Vagina (tissue), 2 donors: ENCODE measurements at regions not wholly inside any gene's neighbourhood (a gene's known extent, or its start where the extent isn't known, plus 50 kb on each side); places are given as distances from the start of the nearest gene placed in this dataset.

Source experiments
- DNase-seq, 2 donors: peaks; one replicate each; pipeline ENCODE4 v3.0.0-alpha.2; 2017; ENCODE audit errors: extremely low spot score in 2 of 2
- H3K27ac ChIP-seq: fragments of 200-600 bp; sonication (generic); one replicate; pipeline ENCODE4 v1.5.1; 2019
- H3K27me3 ChIP-seq: fragments of 200-600 bp; sonication (generic); one replicate; pipeline ENCODE4 v1.5.1; 2019
- H3K36me3 ChIP-seq, 2 donors: fragments of 200-600 bp; sonication (generic); one replicate each; pipeline ENCODE4 v1.5.1; 2017 to 2019
- H3K4me1 ChIP-seq: fragments of 200-600 bp; sonication (generic); one replicate; pipeline ENCODE4 v1.5.1; 2019
- H3K4me3 ChIP-seq, 2 donors: fragments of 200-600 bp; sonication (generic); 1 replicate in 1 of 2; 2 replicates in 1 of 2; pipeline ENCODE4 v1.5.1; 2016 to 2019
- H3K9me3 ChIP-seq: fragments of 200-600 bp; sonication (generic); one replicate; pipeline ENCODE4 v1.5.1; 2019
- POLR2A ChIP-seq, 2 donors: fragments of 450-650 bp; IDR thresholded peaks; one replicate each; pipeline ENCODE4 v1.6.1; 2017; ENCODE audit warnings: antibody characterized with exemption in 2 of 2, mild to moderate bottlenecking in 2 of 2, moderate library complexity in 2 of 2
- POLR2AphosphoS5 ChIP-seq, 2 donors: sonication (generic); formaldehyde crosslinking; IDR thresholded peaks; one replicate each; pipeline ENCODE4 v1.9.0; 2017; ENCODE audit warnings: antibody characterized with exemption in 2 of 2, mild to moderate bottlenecking in 2 of 2, low read depth in 1 of 2; ENCODE audit not compliant: insufficient read depth in 1 of 2
- intact Hi-C: fragments of 100-400 bp; cut with DNase I; formaldehyde crosslinking; loops from one replicate; pipeline ENCODE4 v1.15.1; 2023
- TF ChIP-seq, protein P1 (sequence below), 3 experiments: fragments of 450-650 bp in 2 of 3; fragments of 200-600 bp in 1 of 3; sonication (generic) in 1 of 3; IDR thresholded peaks; one replicate each; pipeline ENCODE4 v1.5.1; 2017 to 2019; ENCODE audit warnings: antibody characterized with exemption in 3 of 3, mild to moderate bottlenecking in 2 of 3, moderate library complexity in 2 of 3

- intact Hi-C loops: no loop called here
- TF ChIP-seq POLR2A (IDR thresholded peaks at IDR 0.05): no peak
- TF ChIP-seq, protein P1, sequence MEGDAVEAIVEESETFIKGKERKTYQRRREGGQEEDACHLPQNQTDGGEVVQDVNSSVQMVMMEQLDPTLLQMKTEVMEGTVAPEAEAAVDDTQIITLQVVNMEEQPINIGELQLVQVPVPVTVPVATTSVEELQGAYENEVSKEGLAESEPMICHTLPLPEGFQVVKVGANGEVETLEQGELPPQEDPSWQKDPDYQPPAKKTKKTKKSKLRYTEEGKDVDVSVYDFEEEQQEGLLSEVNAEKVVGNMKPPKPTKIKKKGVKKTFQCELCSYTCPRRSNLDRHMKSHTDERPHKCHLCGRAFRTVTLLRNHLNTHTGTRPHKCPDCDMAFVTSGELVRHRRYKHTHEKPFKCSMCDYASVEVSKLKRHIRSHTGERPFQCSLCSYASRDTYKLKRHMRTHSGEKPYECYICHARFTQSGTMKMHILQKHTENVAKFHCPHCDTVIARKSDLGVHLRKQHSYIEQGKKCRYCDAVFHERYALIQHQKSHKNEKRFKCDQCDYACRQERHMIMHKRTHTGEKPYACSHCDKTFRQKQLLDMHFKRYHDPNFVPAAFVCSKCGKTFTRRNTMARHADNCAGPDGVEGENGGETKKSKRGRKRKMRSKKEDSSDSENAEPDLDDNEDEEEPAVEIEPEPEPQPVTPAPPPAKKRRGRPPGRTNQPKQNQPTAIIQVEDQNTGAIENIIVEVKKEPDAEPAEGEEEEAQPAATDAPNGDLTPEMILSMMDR (IDR thresholded peaks at IDR 0.05): no peak
- TF ChIP-seq POLR2AphosphoS5 (IDR thresholded peaks at IDR 0.05; ENCODE audit: insufficient read depth in 1 of 2, low read depth in 1 of 2): no peak
Measured at GRCh38 chr13:80213201-80213600, 127.7 kb downstream of the SPRY2 start.

GRCh38 chr13:80211566-80211965, 129.4 kb downstream of the SPRY2 start:
- TF ChIP-seq POLR2AphosphoS5 (IDR thresholded peaks at IDR 0.05; ENCODE audit: insufficient read depth in 1 of 2, low read depth in 1 of 2) (no peak), POLR2A (IDR thresholded peaks at IDR 0.05) (no peak)
- TF ChIP-seq, protein P1 (IDR thresholded peaks at IDR 0.05): no peak
- Histone ChIP-seq H3K27ac (no peak overlapping the region), H3K4me1 (no peaks in the 10 kb centered on the region), H3K36me3 (no peaks in the 10 kb centered on the region), H3K4me3 (no peak overlapping the region), H3K9me3 (no peaks in the 10 kb centered on the region), H3K27me3 (no peaks in the 10 kb centered on the region)
- intact Hi-C loops: no loop called here
- DNase-seq: no peak

More at GRCh38 chr13:80213201-80213600, 127.7 kb downstream of the SPRY2 start:
- DNase-seq: no peak
- no peaks in the 10 kb centered on the region for H3K9me3 ChIP-seq
- no peaks in the 10 kb centered on the region for H3K36me3 ChIP-seq
- H3K27ac ChIP-seq: no peak overlapping the region
- no peaks in the 10 kb centered on the region for H3K27me3 ChIP-seq
- no peak overlapping the region for H3K4me3 ChIP-seq
- H3K4me1 ChIP-seq: no peaks in the 10 kb centered on the region

GRCh38 chr13:80204642-80205041, 136.3 kb downstream of the SPRY2 start:
- no peak overlapping the region for H3K4me3 ChIP-seq
- DNase-seq: no peak
- no peaks in the 10 kb centered on the region for H3K27me3 ChIP-seq
- no peaks in the 10 kb centered on the region for H3K36me3 ChIP-seq
- H3K4me1 ChIP-seq: no peaks in the 10 kb centered on the region
- no peaks in the 10 kb centered on the region for H3K9me3 ChIP-seq
- no peak overlapping the region for H3K27ac ChIP-seq
- no peak for TF ChIP-seq POLR2AphosphoS5 (IDR thresholded peaks at IDR 0.05; ENCODE audit: insufficient read depth in 1 of 2, low read depth in 1 of 2)
- TF ChIP-seq, protein P1 (IDR thresholded peaks at IDR 0.05): no peak
- TF ChIP-seq POLR2A (IDR thresholded peaks at IDR 0.05): no peak
- intact Hi-C loops: no loop called here

DNA sequence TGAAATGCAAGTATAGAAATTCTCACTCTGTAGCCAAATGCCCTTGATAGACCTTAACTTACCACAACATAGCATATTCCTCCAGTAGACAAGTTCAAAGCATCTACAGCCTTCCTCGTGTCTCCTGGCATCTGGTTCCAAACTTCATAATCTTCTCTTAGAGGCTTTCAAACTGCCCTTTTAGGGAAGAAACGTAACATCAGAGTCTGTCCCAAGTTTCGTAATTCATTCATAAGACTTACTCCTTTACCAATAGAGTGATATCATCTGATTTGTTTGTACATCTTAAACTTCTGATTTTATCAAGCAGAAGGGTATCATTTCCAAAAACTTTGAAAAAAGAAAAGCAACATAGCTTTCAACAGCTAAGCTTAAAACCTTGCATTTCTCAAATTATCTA, 137.4 kb downstream of the SPRY2 start:
- H3K9me3 ChIP-seq: no peaks in the 10 kb centered on the region
- TF ChIP-seq, protein P1 (IDR thresholded peaks at IDR 0.05): no peak
- TF ChIP-seq POLR2A (IDR thresholded peaks at IDR 0.05) (no peak), POLR2AphosphoS5 (IDR thresholded peaks at IDR 0.05; ENCODE audit: insufficient read depth in 1 of 2, low read depth in 1 of 2) (no peak)
- no peak overlapping the region for H3K27ac ChIP-seq

GRCh38 chr13:80201694-80202468, 139.0 kb downstream of the SPRY2 start:
- intact Hi-C loops: no loop called here
- DNase-seq: no peak
- Histone ChIP-seq H3K9me3 (no peaks in the 10 kb centered on the region), H3K4me3 (no peak overlapping the region), H3K27me3 (no peaks in the 10 kb centered on the region), H3K4me1 (no peaks in the 10 kb centered on the region), H3K36me3 (no peaks in the 10 kb centered on the region), H3K27ac (no peak overlapping the region)
- TF ChIP-seq POLR2AphosphoS5 (IDR thresholded peaks at IDR 0.05; ENCODE audit: insufficient read depth in 1 of 2, low read depth in 1 of 2) (no peak), POLR2A (IDR thresholded peaks at IDR 0.05) (no peak)
- TF ChIP-seq, protein P1 (IDR thresholded peaks at IDR 0.05): no peak

More for the DNA sequence above, 137.4 kb downstream of the SPRY2 start:
- H3K27me3 ChIP-seq: no peaks in the 10 kb centered on the region
- no peaks in the 10 kb centered on the region for H3K4me1 ChIP-seq
- no peaks in the 10 kb centered on the region for H3K36me3 ChIP-seq
- intact Hi-C loops: no loop called here
- no peak overlapping the region for H3K4me3 ChIP-seq
- no peak for DNase-seq
